H1 (cell line): ENCODE measurements at regions not wholly inside any gene's neighbourhood (a gene's known extent, or its start where the extent isn't known, plus 50 kb on each side); places are given as distances from the start of the nearest gene placed in this dataset.

Experiments
- CTCF ChIA-PET: fragments of 300-600 bp; sonication (Branson Sonifier 250); formaldehyde crosslinking; loops from one replicate; lab custom pipeline; 2021; ENCODE audit not compliant: partially characterized antibody; lab: Charles Lee
- POLR2A ChIA-PET: fragments of 300-600 bp; sonication (Branson Sonifier 250); formaldehyde crosslinking; loops from one replicate; lab custom pipeline; 2021; ENCODE audit warnings: inconsistent platforms; ENCODE audit not compliant: partially characterized antibody; lab: Charles Lee
- DNase-seq, 2 experiments: peaks; one replicate each; pipeline versions ENCODE4 v3.0.0 to v3.0.0-alpha.2; 2010 to 2022; ENCODE audit warnings: low spot score in 2 of 2, low read depth in 1 of 2, mixed read lengths in 1 of 2
- FAIRE-seq: peaks from 2 replicates; lab custom pipeline; 2011; peaks lifted over from hg19 to GRCh38; lab: Jason Lieb, UNC
- H2AFZ ChIP-seq: 2 replicates; pipeline ENCODE4 v1.8.1; 2012; ENCODE audit warnings: low read length, inconsistent platforms
- H2AK5ac ChIP-seq: 2 replicates; pipeline ENCODE4 v1.6.1; 2013; ENCODE audit warnings: low read depth, low read length
- H2BK120ac ChIP-seq: replicated peaks from 2 replicates; pipeline ENCODE3; 2013; ENCODE audit warnings: low read depth, low read length, inconsistent platforms
- H2BK12ac ChIP-seq: 2 replicates; pipeline ENCODE4 v1.6.1; 2013; ENCODE audit warnings: low read depth, low read length
- H2BK15ac ChIP-seq: 2 replicates; pipeline ENCODE4 v1.6.1; 2013; ENCODE audit warnings: low read length
- H2BK20ac ChIP-seq: 2 replicates; pipeline ENCODE4 v1.6.1; 2013; ENCODE audit warnings: low read length
- H2BK5ac ChIP-seq: 2 replicates; pipeline ENCODE4 v1.6.1; 2013; ENCODE audit warnings: low read depth, low read length
- H3K14ac ChIP-seq: 2 replicates; pipeline ENCODE4 v1.6.1; 2013; ENCODE audit warnings: inconsistent platforms; ENCODE audit not compliant: insufficient read length
- H3K18ac ChIP-seq: 2 replicates; pipeline ENCODE4 v1.6.1; 2013; ENCODE audit warnings: low read length; ENCODE audit errors: extremely low read depth
- H3K23ac ChIP-seq: 2 replicates; pipeline ENCODE4 v1.6.1; 2013; ENCODE audit warnings: inconsistent platforms; ENCODE audit not compliant: insufficient read length
- H3K23me2 ChIP-seq: 2 replicates; pipeline ENCODE4 v1.6.1; 2013; ENCODE audit warnings: low read depth, low read length
- H3K27ac ChIP-seq: 2 replicates; pipeline ENCODE4 v1.6.1; 2011; ENCODE audit warnings: low read depth, low read length, inconsistent platforms
- H3K27me3 ChIP-seq, 4 experiments: replicated peaks in 1 of 4; 1 replicate in 1 of 4; 2 replicates in 3 of 4; pipeline versions ENCODE4 v1.6.1 to v1.8.1; 2011 to 2013; ENCODE audit warnings: low read length in 3 of 4, mild to moderate bottlenecking in 3 of 4, inconsistent platforms in 2 of 4, mixed read lengths in 2 of 4, moderate library complexity in 1 of 4; ENCODE audit not compliant: control insufficient read depth in 3 of 4, insufficient read depth in 3 of 4; ENCODE audit errors: extremely low read depth in 1 of 4
- H3K36me3 ChIP-seq, 4 experiments: 2 replicates each; pipeline versions ENCODE4 v1.6.1 to v1.8.1; 2011 to 2013; ENCODE audit warnings: mild to moderate bottlenecking in 4 of 4, low read length in 3 of 4, moderate library complexity in 2 of 4, control low read depth in 1 of 4, inconsistent platforms in 1 of 4; ENCODE audit not compliant: insufficient read depth in 4 of 4, control insufficient read depth in 2 of 4
- H3K4ac ChIP-seq: replicated peaks from 2 replicates; pipeline ENCODE3; 2013; ENCODE audit warnings: low read length, low read depth, mixed read lengths, inconsistent platforms; ENCODE audit not compliant: insufficient read length
- H3K4me1 ChIP-seq, 4 experiments: replicated peaks in 1 of 4; 1 replicate in 1 of 4; 2 replicates in 3 of 4; pipeline versions ENCODE4 v1.6.1 to v1.8.1; 2011 to 2013; ENCODE audit warnings: low read length in 3 of 4, inconsistent platforms in 2 of 4, mixed read lengths in 1 of 4; ENCODE audit not compliant: insufficient read depth in 4 of 4, control insufficient read depth in 3 of 4
- H3K4me2 ChIP-seq, 2 experiments: 2 replicates each; pipeline versions ENCODE4 v1.6.1 to v1.8.1; 2011 to 2013; ENCODE audit warnings: low read depth in 2 of 2, low read length in 2 of 2, control low read depth in 1 of 2, inconsistent platforms in 1 of 2, mild to moderate bottlenecking in 1 of 2; ENCODE audit not compliant: insufficient read depth in 1 of 2
- H3K4me3 ChIP-seq, 4 experiments: fragments of 200-600, 300-600 bp in 1 of 4; sonication (generic), shearing (Covaris generic), sonication (Bioruptor Twin) in 1 of 4; 2 replicates each; pipeline versions ENCODE4 v1.5.1 to v1.8.1; 2011 to 2016; ENCODE audit warnings: low read length in 4 of 4, low read depth in 3 of 4, control low read depth in 2 of 4, inconsistent platforms in 2 of 4, mild to moderate bottlenecking in 2 of 4, mixed read lengths in 1 of 4, moderate library complexity in 1 of 4; ENCODE audit not compliant: insufficient read depth in 2 of 4; ENCODE audit errors: extremely low read depth in 1 of 4
- H3K56ac ChIP-seq: replicated peaks from 2 replicates; pipeline ENCODE3; 2013; ENCODE audit warnings: low read depth, mild to moderate bottlenecking, mixed read lengths, low read length, inconsistent platforms; ENCODE audit not compliant: insufficient read length
- H3K79me1 ChIP-seq: 2 replicates; pipeline ENCODE4 v1.6.1; 2013; ENCODE audit warnings: low read depth, low read length, control low read depth
- H3K79me2 ChIP-seq, 2 experiments: 2 replicates each; pipeline versions ENCODE4 v1.6.1 to v1.8.1; 2012 to 2013; ENCODE audit warnings: low read length in 2 of 2, mild to moderate bottlenecking in 2 of 2, inconsistent platforms in 1 of 2; ENCODE audit not compliant: insufficient read depth in 2 of 2, control insufficient read depth in 1 of 2
- H3K9ac ChIP-seq, 4 experiments: replicated peaks in 1 of 4; 1 replicate in 1 of 4; 2 replicates in 3 of 4; pipeline versions ENCODE4 v1.6.1 to v1.8.1; 2011 to 2013; ENCODE audit warnings: low read depth in 3 of 4, low read length in 3 of 4, control low read depth in 2 of 4, mild to moderate bottlenecking in 2 of 4, moderate library complexity in 2 of 4, inconsistent platforms in 1 of 4; ENCODE audit errors: extremely low read depth in 1 of 4
- H3K9me3 ChIP-seq, 2 experiments: 2 replicates each; pipeline versions ENCODE4 v1.6.1 to v1.8.1; 2012 to 2013; ENCODE audit warnings: mild to moderate bottlenecking in 2 of 2, moderate library complexity in 2 of 2, control low read depth in 1 of 2, inconsistent platforms in 1 of 2, low read depth in 1 of 2, low read length in 1 of 2, mixed read lengths in 1 of 2; ENCODE audit not compliant: insufficient read depth in 2 of 2
- H4K20me1 ChIP-seq, 2 experiments: replicated peaks in 1 of 2; 2 replicates each; pipeline versions ENCODE3 to v1.8.1; 2011 to 2013; ENCODE audit warnings: inconsistent platforms in 2 of 2, low read length in 2 of 2, mild to moderate bottlenecking in 1 of 2; ENCODE audit not compliant: insufficient read depth in 2 of 2, control insufficient read depth in 1 of 2
- H4K5ac ChIP-seq: 2 replicates; pipeline ENCODE4 v1.6.1; 2013; ENCODE audit warnings: low read length, low read depth, mixed read lengths, inconsistent platforms; ENCODE audit not compliant: insufficient read length
- H4K8ac ChIP-seq: 2 replicates; pipeline ENCODE4 v1.8.0; 2013; ENCODE audit warnings: mild to moderate bottlenecking, moderate library complexity, low read length, inconsistent platforms; ENCODE audit not compliant: insufficient read depth; ENCODE audit errors: extremely low read depth
- H4K91ac ChIP-seq: replicated peaks from 2 replicates; pipeline ENCODE3; 2013; ENCODE audit warnings: low read length, mixed read lengths, inconsistent platforms; ENCODE audit not compliant: insufficient read length
- CBX5 ChIP-seq: fragments of 300-800, 300-1000 bp; sonication (generic); IDR thresholded peaks from 2 replicates; pipeline ENCODE4 v1.7.1; 2016; ENCODE audit warnings: antibody characterized with exemption, low read length, low read depth
- CTCF ChIP-seq, 3 experiments: IDR thresholded peaks; 1 replicate in 2 of 3; 2 replicates in 1 of 3; pipeline versions ENCODE4 v1.5.1 to v1.6.1; 2011; ENCODE audit warnings: low read length in 3 of 3, mild to moderate bottlenecking in 3 of 3, inconsistent platforms in 2 of 3, low read depth in 1 of 3, moderate library complexity in 1 of 3; ENCODE audit not compliant: insufficient read depth in 1 of 3; ENCODE audit errors: control extremely low read depth in 1 of 3
- MAX ChIP-seq: IDR thresholded peaks from 2 replicates; pipeline ENCODE4 v1.6.1; 2012; ENCODE audit warnings: inconsistent platforms
- POLR2A ChIP-seq, 2 experiments: IDR thresholded peaks; 1 replicate in 1 of 2; 2 replicates in 1 of 2; pipeline ENCODE4 v1.6.1; 2011; ENCODE audit warnings: low read depth in 2 of 2, low read length in 2 of 2, mild to moderate bottlenecking in 2 of 2; ENCODE audit errors: control extremely low read depth in 1 of 2
- RAD21 ChIP-seq, 2 experiments: IDR thresholded peaks in 1 of 2; conservative IDR thresholded peaks in 1 of 2; 2 replicates each; pipeline ENCODE4 v1.6.1; 2011; ENCODE audit warnings: low read depth in 2 of 2, low read length in 2 of 2, improper control_type of control experiment in 1 of 2, inconsistent platforms in 1 of 2, mild to moderate bottlenecking in 1 of 2, moderate library complexity in 1 of 2
- SIN3A ChIP-seq, 2 experiments: IDR thresholded peaks in 1 of 2; conservative IDR thresholded peaks in 1 of 2; 2 replicates each; pipeline ENCODE4 v1.6.1; 2011 to 2012; ENCODE audit warnings: low read length in 2 of 2, improper control_type of control experiment in 1 of 2, low read depth in 1 of 2, mild to moderate bottlenecking in 1 of 2
- TCF12 ChIP-seq: IDR thresholded peaks from 2 replicates; pipeline ENCODE4 v1.6.1; 2011; ENCODE audit warnings: low read depth, mild to moderate bottlenecking, low read length
- WGBS, 2 experiments: shearing (Covaris generic) in 1 of 2; methylation state at CpG; one replicate each; pipeline versions ENCODE4 v1.1.6 to v1.1.7; 2013 to 2015; ENCODE audit warnings: low lambda C conversion rate in 2 of 2, mixed read lengths in 2 of 2, inconsistent platforms in 1 of 2, low coverage in 1 of 2, missing lambda C conversion rate in 1 of 2; ENCODE audit not compliant: insufficient replicate concordance in 2 of 2, insufficient coverage in 1 of 2, insufficient read length in 1 of 2; ENCODE audit errors: extremely low coverage in 1 of 2, missing lambda C conversion rate in 1 of 2; 5-methylcytosine and 5-hydroxymethylcytosine counted together

- no peak overlapping the region for H3K4ac ChIP-seq
- H3K23ac ChIP-seq, result no peak overlapping the region
- H3K9me3 ChIP-seq, result no peaks in the 10 kb centered on the region
- H4K20me1 ChIP-seq, result no peaks in the 10 kb centered on the region
- peak overlapping the region; percentile 61; the same call in 1 of the 2 replicates for H2BK15ac ChIP-seq
- POLR2A ChIA-PET, result interaction anchor here (1.1 kb wide), 1 partner anchor 22 kb away, joined by 3 read pairs; no protein-coding TSS in a partner anchor
- H3K36me3 ChIP-seq, result no peaks in the 10 kb centered on the region
- H2BK20ac ChIP-seq, result no peak overlapping the region
- no peak overlapping the region for H3K27ac ChIP-seq
- H3K18ac ChIP-seq, result peak overlapping the region; percentile 75
- no peaks in the 10 kb centered on the region for H3K79me1 ChIP-seq
- H3K27me3 ChIP-seq, result no peaks in the 10 kb centered on the region
- H3K4me1 ChIP-seq, result peaks cover 4 to 18% (median 11%) of the 10 kb centered on the region in 4 experiments; a peak in 6 of 7 replicates
- H3K4me2 ChIP-seq, result peak overlapping the region in 1 of 2 experiments; percentile 21; a peak in 1 of 4 replicates
- peak overlapping the region; percentile 49 for H4K91ac ChIP-seq
- FAIRE-seq (no peak), DNase-seq (no peak)
- no peak overlapping the region for H3K56ac ChIP-seq
- no peaks in the 10 kb centered on the region for H3K79me2 ChIP-seq
- H2AK5ac ChIP-seq, result no peak overlapping the region
- H2AFZ ChIP-seq, result no peak overlapping the region
- TF ChIP-seq POLR2A (IDR thresholded peaks at IDR 0.05; ENCODE audit: control extremely low read depth in 1 of 2, low read depth in 2 of 2, low read length in 2 of 2) (no peak), CBX5 (no peak), RAD21 (IDR thresholded peaks at IDR 0.05 in 1 of 2, conservative IDR thresholded peaks at IDR 0.05 in 1 of 2; ENCODE audit: low read depth in 2 of 2, low read length in 2 of 2) (peak in 1 of 2 experiments; percentile 3; a peak in 1 of 4 replicates), MAX (no peak), TCF12 (no peak), CTCF (IDR thresholded peaks at IDR 0.05; ENCODE audit: control extremely low read depth in 1 of 3, insufficient read depth in 1 of 3, low read depth in 1 of 3, low read length in 3 of 3) (peak in 1 of 3 experiments; percentile 11; a peak in 1 of 4 replicates), SIN3A (conservative IDR thresholded peaks at IDR 0.05 in 1 of 2, IDR thresholded peaks at IDR 0.05 in 1 of 2; ENCODE audit: low read depth in 1 of 2, low read length in 2 of 2) (no peak)
- no peak overlapping the region for H3K14ac ChIP-seq
- H3K4me3 ChIP-seq, result no peak overlapping the region
- CTCF ChIA-PET, result interaction anchor here (1.8 kb wide), 1 partner anchor 26 kb away, joined by 5 read pairs; no protein-coding TSS in a partner anchor
- H3K23me2 ChIP-seq, result no peaks in the 10 kb centered on the region
- H2BK5ac ChIP-seq, result peak overlapping the region; percentile 52; the same call in 1 of the 2 replicates
- no peak overlapping the region for H3K9ac ChIP-seq
- WGBS, 2 experiments, result 72% methylated on average over 19 of the region's 19 CpGs; no CpG with 5 or more reads in 1 of the 2 experiments
- H2BK120ac ChIP-seq, result peak overlapping the region; percentile 40
- peak overlapping the region; percentile 81 for H4K8ac ChIP-seq
- H4K5ac ChIP-seq, result peak overlapping the region; percentile 31
- 0 out of 2 replicates have a peak overlapping the region, but pooled peaks have one; percentile 90 for H2BK12ac ChIP-seq
Measured at GRCh38 chr1:38097284-38097898, 50.8 kb upstream of the POU3F1 start.
